Esophagus muscularis mucosa (tissue), 3 donors: ENCODE measurements at regions not wholly inside any gene's neighbourhood (a gene's known extent, or its start where the extent isn't known, plus 50 kb on each side); places are given as distances from the start of the nearest gene placed in this dataset.
"Not testable (repeated sequence)": the region's sequence is repeated elsewhere in the genome, so short reads cannot be mapped to it uniquely, and the experiment has no call there.

Source experiments
- CTCF ChIP-seq, 3 experiments: fragments of 200-600 bp in 2 of 3; fragments of 450-650 bp in 1 of 3; sonication (generic) in 2 of 3; IDR thresholded peaks; one replicate each; pipeline ENCODE4 v1.5.1; 2017 to 2019; ENCODE audit warnings: antibody characterized with exemption in 3 of 3, mild to moderate bottlenecking in 2 of 3, moderate library complexity in 1 of 3
- POLR2AphosphoS5 ChIP-seq, 2 donors: sonication (generic); formaldehyde crosslinking; IDR thresholded peaks; one replicate each; pipeline ENCODE4 v1.6.1; 2017; ENCODE audit warnings: antibody characterized with exemption in 2 of 2

GRCh38 chr9:65413371-65413770 lies 128.4 kb upstream of the FOXD4L5 start:
- not testable (repeated sequence) for TF ChIP-seq POLR2AphosphoS5, CTCF (IDR thresholded peaks at IDR 0.05)
